Activated gamma-delta T cell treated with Interleukin-2 at 50 U/mL for 16 hours (primary cell): ENCODE measurements at regions not wholly inside any gene's neighbourhood (a gene's known extent, or its start where the extent isn't known, plus 50 kb on each side); places are given as distances from the start of the nearest gene placed in this dataset.

Experiments used
- DNase-seq: peaks from one replicate; pipeline ENCODE4 v3.0.0-alpha.2; 2020

GRCh38 chr2:133721118-133721517 is 152.9 kb upstream of the NCKAP5 start:
- DNase-seq, result no peak

DNA sequence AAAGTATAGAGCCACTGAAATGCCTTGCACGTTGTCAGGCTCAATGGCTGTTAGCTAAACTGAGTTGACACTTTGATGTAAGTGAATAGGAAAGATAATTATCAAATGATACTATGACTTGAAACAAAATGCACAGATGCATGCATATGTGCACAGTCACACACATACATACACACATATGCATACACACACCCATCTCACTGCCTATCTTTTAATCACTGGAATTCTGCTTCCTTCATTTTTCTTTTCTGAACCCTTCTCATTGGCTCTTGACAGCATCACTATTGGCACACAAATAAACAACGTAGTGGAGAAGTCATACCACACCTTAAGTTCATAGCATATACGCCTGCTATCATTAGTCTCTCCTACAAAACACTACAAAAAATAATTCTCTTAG is 154.9 kb upstream of the NCKAP5 start:
- no peak for DNase-seq

DNA sequence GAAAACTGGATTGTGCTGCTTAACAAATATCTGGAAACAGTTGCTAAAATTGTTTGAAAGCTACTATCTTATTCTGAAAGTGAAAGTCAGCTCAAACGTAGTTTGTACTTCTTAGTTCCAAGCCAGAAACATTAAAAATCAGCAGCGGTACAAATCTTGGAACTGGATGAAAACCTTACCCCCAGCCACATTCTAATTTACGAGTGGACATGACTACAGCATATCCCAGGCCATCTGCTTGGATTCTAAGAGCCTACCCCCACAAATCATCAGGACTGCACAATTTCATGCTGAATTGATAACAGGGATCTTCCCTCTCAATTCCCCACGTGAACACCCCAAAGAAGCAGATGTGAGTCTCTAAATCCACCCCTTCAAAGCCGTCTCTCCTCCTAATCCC is 158.7 kb upstream of the NCKAP5 start:
- no peak for DNase-seq

DNA sequence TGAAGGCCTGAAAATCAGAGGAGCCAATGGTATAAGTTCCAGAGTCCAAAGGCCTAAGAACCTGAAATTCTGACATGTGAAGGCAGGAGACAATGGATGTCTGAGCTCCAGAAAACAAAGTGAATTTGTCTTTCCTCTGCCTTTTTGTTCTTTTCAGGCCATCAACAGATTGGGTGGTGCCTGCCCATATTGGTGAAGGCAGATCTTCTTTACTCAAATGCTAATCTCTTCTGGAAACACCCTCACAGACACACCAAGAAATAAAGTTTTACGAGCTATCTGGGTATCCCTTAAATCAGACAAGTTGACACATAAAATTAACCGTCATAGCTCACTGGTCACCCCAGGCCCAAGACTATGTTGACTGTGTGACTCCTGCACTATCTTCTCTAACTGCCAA is 163.8 kb upstream of the NCKAP5 start:
- no peak for DNase-seq

- no peak for DNase-seq
Measured at GRCh38 chr2:133732982-133733900, 165.0 kb upstream of the NCKAP5 start.

- no peak for DNase-seq
Measured at GRCh38 chr2:133733901-133734255, 165.6 kb upstream of the NCKAP5 start.

GRCh38 chr2:133734716-133735495 is 166.6 kb upstream of the NCKAP5 start:
- DNase-seq, result no peak

- DNase-seq, result no peak
Measured at GRCh38 chr2:133736674-133737073, 168.4 kb upstream of the NCKAP5 start.

- DNase-seq, result no peak
Measured at GRCh38 chr2:133737242-133737993, 169.2 kb upstream of the NCKAP5 start.

DNA sequence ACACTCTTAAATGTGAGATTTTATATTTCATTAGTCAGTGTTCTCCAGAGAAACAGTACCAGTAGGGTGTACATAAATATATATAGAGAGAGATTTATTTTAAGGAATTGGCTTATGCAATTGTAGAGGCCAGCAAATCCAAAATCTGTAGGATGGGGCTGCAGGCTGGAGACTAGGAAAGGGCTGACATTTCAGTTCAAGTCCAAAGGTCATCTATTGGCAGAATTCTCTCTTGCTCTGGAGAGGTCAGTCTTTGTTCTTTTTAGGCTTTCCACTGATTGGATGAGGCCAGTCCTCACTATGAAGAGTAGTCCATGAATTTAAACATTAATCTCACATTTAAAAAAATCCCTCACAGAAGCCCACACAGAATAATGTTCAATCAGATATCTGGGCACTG is 170.8 kb upstream of the NCKAP5 start:
- DNase-seq, result no peak

DNA sequence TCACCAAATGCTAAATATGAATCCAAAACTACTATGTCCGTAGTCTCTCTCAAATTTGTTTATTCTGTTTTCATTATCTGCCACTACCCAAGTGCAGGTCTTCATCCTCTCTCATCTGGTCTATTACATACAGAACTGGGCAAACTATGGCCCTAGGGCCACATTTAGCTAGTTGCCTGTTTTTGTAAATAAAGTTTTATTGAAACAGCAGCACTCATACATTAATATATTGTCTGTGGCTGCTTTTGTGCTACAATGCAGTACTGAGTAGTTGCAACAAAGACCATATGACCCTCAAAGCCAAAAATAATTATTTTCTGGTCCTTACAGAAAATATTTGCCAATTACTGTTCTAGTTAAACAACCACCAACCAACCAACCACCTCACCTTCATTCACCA is 172.2 kb upstream of the NCKAP5 start:
- no peak for DNase-seq

- no peak for DNase-seq
Measured at GRCh38 chr2:133748007-133748700, 179.9 kb upstream of the NCKAP5 start.

- DNase-seq, result no peak
Measured at GRCh38 chr2:133753665-133754064, 185.4 kb upstream of the NCKAP5 start.

- no peak for DNase-seq
Measured at GRCh38 chr2:133755480-133756300, 187.4 kb upstream of the NCKAP5 start.

- no peak for DNase-seq
Measured at GRCh38 chr2:133756833-133757232, 188.6 kb upstream of the NCKAP5 start.

DNA sequence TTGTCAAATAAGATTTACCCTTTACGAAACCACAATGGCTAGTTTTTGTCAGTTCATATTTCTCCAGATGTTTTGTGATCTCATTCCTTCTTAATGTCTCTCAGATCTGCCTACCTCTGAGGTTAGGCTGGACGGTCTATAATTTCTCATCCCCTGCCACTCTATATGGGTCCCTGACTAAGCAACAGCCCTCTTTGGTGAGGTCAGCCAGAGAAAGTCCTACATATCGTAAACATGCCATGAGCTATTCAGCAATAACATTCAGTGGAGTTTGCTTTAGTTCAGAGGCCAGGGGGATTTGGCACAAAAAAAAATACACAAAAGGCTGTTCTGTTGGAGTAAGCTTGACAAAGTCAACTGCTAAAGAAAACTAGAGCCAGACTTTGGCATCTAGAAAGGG is 192.1 kb upstream of the NCKAP5 start:
- no peak for DNase-seq

GRCh38 chr2:133765658-133766057 is 197.4 kb upstream of the NCKAP5 start:
- DNase-seq, result no peak

GRCh38 chr2:133766164-133766832 is 198.0 kb upstream of the NCKAP5 start:
- no peak for DNase-seq

GRCh38 chr2:133768256-133768655 is 200.0 kb upstream of the NCKAP5 start:
- no peak for DNase-seq

- no peak for DNase-seq
Measured at GRCh38 chr2:133768658-133769435, 200.6 kb upstream of the NCKAP5 start.
